IMR-90 (cell line): ENCODE measurements at regions not wholly inside any gene's neighbourhood (a gene's known extent, or its start where the extent isn't known, plus 50 kb on each side); places are given as distances from the start of the nearest gene placed in this dataset.

Experiments
- ATAC-seq: fragments of 200-7000 bp; cut with Tn5 transposase; 2 replicates; pipeline ENCODE4 v1.9.1; 2020; ENCODE audit warnings: low read depth, mild to moderate bottlenecking, moderate library complexity
- BruUV-seq: library from RNA; stranded (reverse); fragments of 400-500 nt; replicated peaks from 2 replicates; lab custom pipeline; 2021; lab: Mats Ljungman, UMichigan
- CTCF ChIA-PET: fragments of 300-600 bp; formaldehyde crosslinking; extraction: SDS; loops from one replicate; lab custom pipeline; 2021; ENCODE audit warnings: antibody characterized with exemption; lab: Yijun Ruan, JAX
- POLR2A ChIA-PET: fragments of 300-600 bp; sonication (Branson Sonifier 250); formaldehyde crosslinking; loops from one replicate; lab custom pipeline; 2022; ENCODE audit warnings: antibody characterized with exemption; ENCODE audit not compliant: unreplicated experiment; lab: Charles Lee
- DNase-seq: peaks from one replicate; pipeline ENCODE4 v3.0.0; 2013
- H2AFZ ChIP-seq: replicated peaks from 2 replicates; pipeline ENCODE3; 2013; ENCODE audit warnings: low read length, mild to moderate bottlenecking; ENCODE audit not compliant: poor library complexity
- H2AK5ac ChIP-seq: 2 replicates; pipeline ENCODE4 v1.6.1; 2013; ENCODE audit warnings: low read depth, low read length, inconsistent platforms
- H2AK9ac ChIP-seq: replicated peaks from 2 replicates; pipeline ENCODE3; 2013; ENCODE audit warnings: mild to moderate bottlenecking, low read depth, low read length, moderate library complexity; ENCODE audit not compliant: poor library complexity
- H2BK120ac ChIP-seq: 2 replicates; pipeline ENCODE4 v1.6.1; 2013; ENCODE audit warnings: low read depth, low read length, inconsistent platforms
- H2BK15ac ChIP-seq: 3 replicates; pipeline ENCODE4 v1.6.1; 2013; ENCODE audit warnings: low read depth, low read length, inconsistent platforms
- H2BK20ac ChIP-seq: 2 replicates; pipeline ENCODE4 v1.6.1; 2013; ENCODE audit warnings: low read depth, mild to moderate bottlenecking, inconsistent platforms, low read length, moderate library complexity
- H2BK5ac ChIP-seq: 2 replicates; pipeline ENCODE4 v1.6.1; 2013; ENCODE audit warnings: mild to moderate bottlenecking, low read depth, low read length, inconsistent platforms; ENCODE audit not compliant: poor library complexity, severe bottlenecking
- H3K14ac ChIP-seq: replicated peaks from 2 replicates; pipeline ENCODE4 v1.6.1; 2013; ENCODE audit warnings: low read depth, low read length, inconsistent platforms
- H3K18ac ChIP-seq: 2 replicates; pipeline ENCODE4 v1.6.1; 2013; ENCODE audit warnings: low read depth, low read length, control low read depth
- H3K23ac ChIP-seq: 2 replicates; pipeline ENCODE4 v1.6.1; 2013; ENCODE audit warnings: low read depth, low read length, inconsistent platforms
- H3K27ac ChIP-seq: 2 replicates; pipeline ENCODE4 v1.5.1; 2013; ENCODE audit warnings: mild to moderate bottlenecking, control low read depth, low read length; ENCODE audit not compliant: insufficient read depth
- H3K27me3 ChIP-seq: 2 replicates; pipeline ENCODE4 v1.6.1; 2013; ENCODE audit warnings: low read length; ENCODE audit not compliant: control insufficient read depth, insufficient read depth
- H3K36me3 ChIP-seq: 2 replicates; pipeline ENCODE4 v1.6.1; 2013; ENCODE audit warnings: low read length, mixed read lengths; ENCODE audit not compliant: control insufficient read depth, insufficient read depth
- H3K4ac ChIP-seq: 2 replicates; pipeline ENCODE4 v1.6.1; 2013; ENCODE audit warnings: low read depth, low read length, inconsistent platforms
- H3K4me1 ChIP-seq: 2 replicates; pipeline ENCODE4 v1.6.1; 2013; ENCODE audit warnings: low read length, mixed read lengths; ENCODE audit not compliant: control insufficient read depth, insufficient read depth
- H3K4me2 ChIP-seq: 2 replicates; pipeline ENCODE4 v1.6.1; 2013; ENCODE audit warnings: low read depth, mild to moderate bottlenecking, control low read depth, low read length, moderate library complexity
- H3K4me3 ChIP-seq: 2 replicates; pipeline ENCODE4 v1.5.1; 2013; ENCODE audit warnings: low read depth, mild to moderate bottlenecking, control low read depth, low read length, moderate library complexity; ENCODE audit not compliant: insufficient read depth
- H3K56ac ChIP-seq: 2 replicates; pipeline ENCODE4 v1.6.1; 2013; ENCODE audit warnings: low read length, inconsistent platforms; ENCODE audit not compliant: insufficient read depth; ENCODE audit errors: extremely low read depth
- H3K79me1 ChIP-seq, 2 experiments: 2 replicates each; pipeline ENCODE4 v1.6.1; 2013; ENCODE audit warnings: low read length in 2 of 2, inconsistent platforms in 1 of 2, low read depth in 1 of 2
- H3K9ac ChIP-seq: 2 replicates; pipeline ENCODE4 v1.6.1; 2013; ENCODE audit warnings: low read depth, low read length, control low read depth
- H3K9me1 ChIP-seq: 2 replicates; pipeline ENCODE4 v1.6.1; 2013; ENCODE audit warnings: low read length, inconsistent platforms; ENCODE audit not compliant: insufficient read depth
- H3K9me3 ChIP-seq: 2 replicates; pipeline ENCODE4 v1.6.1; 2013; ENCODE audit warnings: low read length; ENCODE audit not compliant: control insufficient read depth, insufficient read depth
- H4K20me1 ChIP-seq: 2 replicates; pipeline ENCODE4 v1.6.1; 2013; ENCODE audit warnings: low read length, inconsistent platforms; ENCODE audit not compliant: insufficient read depth
- H4K5ac ChIP-seq: 2 replicates; pipeline ENCODE4 v1.6.1; 2013; ENCODE audit warnings: mild to moderate bottlenecking, low read depth, low read length, control low read depth
- H4K8ac ChIP-seq, 2 experiments: 2 replicates each; pipeline ENCODE4 v1.6.1; 2013; ENCODE audit warnings: low read depth in 2 of 2, low read length in 2 of 2, control low read depth in 1 of 2, inconsistent platforms in 1 of 2
- H4K91ac ChIP-seq: 2 replicates; pipeline ENCODE4 v1.6.1; 2013; ENCODE audit warnings: low read depth, low read length, inconsistent platforms; ENCODE audit not compliant: insufficient read depth
- CEBPB ChIP-seq: IDR thresholded peaks from 2 replicates; pipeline ENCODE4 v1.6.1; 2012; ENCODE audit warnings: low read depth, low read length, improper control_type of control experiment
- RCOR1 ChIP-seq: IDR thresholded peaks from 2 replicates; pipeline ENCODE4 v1.6.1; 2012; ENCODE audit warnings: mild to moderate bottlenecking, low read length, improper control_type of control experiment; ENCODE audit not compliant: insufficient replicate concordance
- RFX5 ChIP-seq: IDR thresholded peaks from 2 replicates; pipeline ENCODE4 v1.8.0; 2012; ENCODE audit warnings: low read depth, mild to moderate bottlenecking, low read length, moderate library complexity
- WGBS, 2 experiments: methylation state at CpG; one replicate each; pipeline versions ENCODE4 v1.1.5 to v1.1.7; 2013; ENCODE audit warnings: missing lambda C conversion rate in 2 of 2; ENCODE audit not compliant: insufficient read length in 1 of 2; ENCODE audit errors: extremely low coverage in 2 of 2; 5-methylcytosine and 5-hydroxymethylcytosine counted together
- dilution Hi-C: fragments of 300-500 bp; cut with HindIII; formaldehyde crosslinking; loops from one replicate; pipeline ENCODE4 v1.14.3; 2018; ENCODE audit warnings: low sequenced_read_pairs; ENCODE audit not compliant: unreplicated experiment
- in situ Hi-C: fragments of 300-500 bp; cut with MboI; formaldehyde crosslinking; loops from 3 replicates; pipeline ENCODE4 v1.14.3; 2019; ENCODE audit warnings: low sequenced_read_pairs, inconsistent platforms, mixed read lengths
- intact Hi-C: fragments of 100-400 bp; cut with micrococcal nuclease; formaldehyde crosslinking; loops from 2 replicates; pipeline ENCODE4 v1.10.0; 2022

DNA sequence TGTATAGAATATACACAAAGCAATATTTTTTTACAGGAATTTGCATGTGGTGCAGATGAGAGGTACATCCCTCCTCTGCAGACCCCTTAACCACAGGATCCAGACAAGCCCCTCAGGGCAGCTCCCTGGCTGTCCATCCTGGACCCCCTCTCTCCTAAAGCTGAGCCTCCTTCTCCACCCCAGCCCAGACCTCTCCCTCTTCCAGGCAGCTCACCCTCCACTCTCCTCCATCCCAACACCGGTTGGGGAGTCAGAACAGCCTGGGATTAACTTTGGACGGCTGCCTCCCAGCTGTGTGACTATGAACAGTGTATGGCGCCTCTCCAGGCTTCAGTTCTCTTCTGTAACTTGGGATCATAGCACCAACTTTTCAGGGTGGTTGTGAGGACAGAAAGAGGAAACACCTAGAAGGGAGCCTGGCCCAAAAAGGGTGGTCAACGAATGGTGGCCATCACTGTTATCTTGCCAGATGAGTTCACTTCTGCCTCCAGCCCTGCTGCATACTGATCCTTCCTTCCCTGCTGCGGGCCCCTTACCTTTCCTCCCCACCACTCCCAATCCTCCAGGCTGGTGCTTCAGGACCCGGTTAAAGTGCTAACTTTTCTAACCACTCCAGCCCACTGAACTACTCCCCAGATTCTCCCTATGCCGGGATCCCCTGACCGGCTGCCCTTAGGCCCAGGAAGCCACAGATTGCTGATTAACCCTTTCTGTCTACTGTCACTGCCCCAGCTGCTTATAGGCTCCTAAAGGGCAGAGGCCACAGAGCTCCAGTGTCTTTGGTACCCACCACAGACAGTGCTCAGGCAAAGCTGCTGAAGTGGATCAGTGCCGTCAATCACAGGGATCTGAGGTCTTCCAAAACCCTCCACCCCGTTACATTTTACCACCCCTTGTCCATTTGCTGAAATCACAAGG lies 55.9 kb downstream of the GPR6 start:
- Histone ChIP-seq H3K4me3 (no peak overlapping the region), H2AFZ (no peak overlapping the region), H3K36me3 (no peaks in the 10 kb centered on the region), H4K91ac (no peak overlapping the region), H3K4me1 (no peaks in the 10 kb centered on the region), H3K27ac (no peak overlapping the region), H3K23ac (no peak overlapping the region), H3K27me3 (peaks cover 5% of the 10 kb centered on the region), H4K5ac (no peak overlapping the region), H3K4me2 (no peak overlapping the region), H3K9ac (no peak overlapping the region), H3K56ac (no peak overlapping the region), H3K18ac (no peak overlapping the region), H3K9me3 (no peaks in the 10 kb centered on the region), H2BK20ac (no peak overlapping the region), H3K9me1 (no peaks in the 10 kb centered on the region), H3K4ac (no peak overlapping the region), H2BK15ac (no peak overlapping the region), H4K8ac (no peak overlapping the region), H2AK5ac (no peak overlapping the region), H3K79me1 (no peaks in the 10 kb centered on the region), H2AK9ac (no peak overlapping the region), H3K14ac (no peak overlapping the region), H2BK5ac (no peak overlapping the region), H2BK120ac (no peak overlapping the region), H4K20me1 (no peaks in the 10 kb centered on the region)
- POLR2A ChIA-PET = no interaction called here
- no peak for DNase-seq
- dilution Hi-C loops (loop anchor here (25.0 kb wide), 1 partner anchor 322 kb away; no protein-coding TSS in a partner anchor), in situ Hi-C loops (loop anchor here (5.0 kb wide), 1 partner anchor 332 kb away; no protein-coding TSS in a partner anchor), intact Hi-C loops (loop anchor here (10.0 kb wide), 1 partner anchor 239 kb away; no protein-coding TSS in a partner anchor)
- CTCF ChIA-PET = no interaction called here
- ATAC-seq = no peak
- BruUV-seq = no TSS peak
- TF ChIP-seq CEBPB = no peak
- TF ChIP-seq RCOR1 = no peak
- no peak for TF ChIP-seq RFX5
- 60% methylated on average over 1 of the region's 10 CpGs; no CpG with 5 or more reads in 1 of the 2 experiments for whole genome bisulfite sequencing, 2 experiments
